ENCODE measurements at regions not wholly inside any gene's neighbourhood (a gene's known extent, or its start where the extent isn't known, plus 50 kb on each side); places are given as distances from the start of the nearest gene placed in this dataset.
"Not testable (repeated sequence)": the region's sequence is repeated elsewhere in the genome, so short reads cannot be mapped to it uniquely, and the experiment has no call there.

- Mint-ChIP-seq H3K4me3 (no peak overlapping the region), H3K36me3 (peaks cover 2% of the 10 kb centered on the region), H3K27me3 (peaks cover 8% of the 10 kb centered on the region), H3K4me1 (no peaks in the 10 kb centered on the region), H3K9me3 (no peaks in the 10 kb centered on the region), H3K27ac (no peak overlapping the region)
Observed at GRCh38 chr10:93221521-93221920, 147.8 kb downstream of the CYP26A1 start.

- H3K4me3 Mint-ChIP-seq = no peak overlapping the region
- peaks cover 2% of the 10 kb centered on the region for H3K27me3 Mint-ChIP-seq
- H3K27ac Mint-ChIP-seq = no peak overlapping the region
- no peaks in the 10 kb centered on the region for H3K4me1 Mint-ChIP-seq
- H3K36me3 Mint-ChIP-seq = no peaks in the 10 kb centered on the region
- H3K9me3 Mint-ChIP-seq = no peaks in the 10 kb centered on the region
Observed at GRCh38 chr10:93222211-93222754, 148.6 kb downstream of the CYP26A1 start.

- no peak overlapping the region for H3K27ac Mint-ChIP-seq
- H3K9me3 Mint-ChIP-seq = no peaks in the 10 kb centered on the region
- H3K4me1 Mint-ChIP-seq = no peaks in the 10 kb centered on the region
- no peaks in the 10 kb centered on the region for H3K36me3 Mint-ChIP-seq
- H3K27me3 Mint-ChIP-seq = peaks cover 2% of the 10 kb centered on the region
- no peak overlapping the region for H3K4me3 Mint-ChIP-seq
Observed at GRCh38 chr10:93222876-93223275, 149.2 kb downstream of the CYP26A1 start.

- H3K4me1 Mint-ChIP-seq = no peaks in the 10 kb centered on the region
- peaks cover 2% of the 10 kb centered on the region for H3K27me3 Mint-ChIP-seq
- H3K36me3 Mint-ChIP-seq = no peaks in the 10 kb centered on the region
- no peak overlapping the region for H3K4me3 Mint-ChIP-seq
- H3K27ac Mint-ChIP-seq = no peak overlapping the region
- H3K9me3 Mint-ChIP-seq = no peaks in the 10 kb centered on the region
Observed at GRCh38 chr10:93223336-93223735, 149.6 kb downstream of the CYP26A1 start.

- no peak overlapping the region for H3K4me3 Mint-ChIP-seq
- H3K27me3 Mint-ChIP-seq = peaks cover 2% of the 10 kb centered on the region
Observed at GRCh38 chr10:93224005-93224779, 150.5 kb downstream of the CYP26A1 start.

GRCh38 chr10:93225938-93226337 lies 152.2 kb downstream of the CYP26A1 start:
- H3K27me3 Mint-ChIP-seq = peaks cover 2% of the 10 kb centered on the region
- H3K27ac Mint-ChIP-seq = no peak overlapping the region
- no peaks in the 10 kb centered on the region for H3K4me1 Mint-ChIP-seq
- H3K36me3 Mint-ChIP-seq = no peaks in the 10 kb centered on the region
- H3K9me3 Mint-ChIP-seq = no peaks in the 10 kb centered on the region
- no peak overlapping the region for H3K4me3 Mint-ChIP-seq

More at GRCh38 chr10:93224005-93224779, 150.5 kb downstream of the CYP26A1 start:
- Mint-ChIP-seq H3K4me1 (no peaks in the 10 kb centered on the region), H3K9me3 (no peaks in the 10 kb centered on the region), H3K27ac (no peak overlapping the region), H3K36me3 (no peaks in the 10 kb centered on the region)

GRCh38 chr10:93226619-93227018 lies 152.9 kb downstream of the CYP26A1 start:
- H3K27me3 Mint-ChIP-seq = peaks cover 2% of the 10 kb centered on the region
- no peaks in the 10 kb centered on the region for H3K4me1 Mint-ChIP-seq
- H3K9me3 Mint-ChIP-seq = no peaks in the 10 kb centered on the region
- no peak overlapping the region for H3K27ac Mint-ChIP-seq
- no peaks in the 10 kb centered on the region for H3K36me3 Mint-ChIP-seq
- no peak overlapping the region for H3K4me3 Mint-ChIP-seq

GRCh38 chr10:93230596-93230995 lies 156.9 kb downstream of the CYP26A1 start:
- H3K4me3 Mint-ChIP-seq, H3K27ac Mint-ChIP-seq, H3K4me1 Mint-ChIP-seq, H3K27me3 Mint-ChIP-seq, H3K9me3 Mint-ChIP-seq, H3K36me3 Mint-ChIP-seq: not testable (repeated sequence)

GRCh38 chr10:93232159-93232558 lies 158.5 kb downstream of the CYP26A1 start:
- not testable (repeated sequence) for H3K36me3 Mint-ChIP-seq, H3K4me1 Mint-ChIP-seq, H3K27me3 Mint-ChIP-seq, H3K9me3 Mint-ChIP-seq, H3K4me3 Mint-ChIP-seq, H3K27ac Mint-ChIP-seq

GRCh38 chr10:93234940-93235339 lies 161.2 kb downstream of the CYP26A1 start:
- H3K36me3 Mint-ChIP-seq, H3K27me3 Mint-ChIP-seq, H3K4me3 Mint-ChIP-seq, H3K27ac Mint-ChIP-seq, H3K9me3 Mint-ChIP-seq, H3K4me1 Mint-ChIP-seq: not testable (repeated sequence)

GRCh38 chr10:93235686-93236085 lies 162.0 kb downstream of the CYP26A1 start:
- no peaks in the 10 kb centered on the region for H3K9me3 Mint-ChIP-seq
- H3K27ac Mint-ChIP-seq = no peak overlapping the region
- H3K4me3 Mint-ChIP-seq = no peak overlapping the region
- H3K4me1 Mint-ChIP-seq = peaks cover 0 to 2% (median 0%) of the 10 kb centered on the region in 3 donors
- H3K36me3 Mint-ChIP-seq = peaks cover 4% of the 10 kb centered on the region
- H3K27me3 Mint-ChIP-seq = peaks cover 2% of the 10 kb centered on the region

GRCh38 chr10:93236393-93237040 lies 162.8 kb downstream of the CYP26A1 start:
- H3K27me3 Mint-ChIP-seq = peaks cover 2% of the 10 kb centered on the region
- H3K27ac Mint-ChIP-seq = no peak overlapping the region
- no peaks in the 10 kb centered on the region for H3K9me3 Mint-ChIP-seq
- H3K4me1 Mint-ChIP-seq = peaks cover 0 to 2% (median 0%) of the 10 kb centered on the region in 3 donors
- peaks cover 4% of the 10 kb centered on the region for H3K36me3 Mint-ChIP-seq
- no peak overlapping the region for H3K4me3 Mint-ChIP-seq

- Mint-ChIP-seq H3K27me3 (peaks cover 4% of the 10 kb centered on the region), H3K9me3 (no peaks in the 10 kb centered on the region), H3K4me1 (no peaks in the 10 kb centered on the region), H3K4me3 (no peak overlapping the region), H3K27ac (no peak overlapping the region), H3K36me3 (peaks cover 2% of the 10 kb centered on the region)
Observed at GRCh38 chr10:93245147-93245546, 171.5 kb downstream of the CYP26A1 start.

- Mint-ChIP-seq H3K4me3 (no peak overlapping the region), H3K36me3 (peaks cover 2% of the 10 kb centered on the region), H3K4me1 (no peaks in the 10 kb centered on the region), H3K27ac (no peak overlapping the region), H3K9me3 (peaks cover 0 to 1% (median 0%) of the 10 kb centered on the region in 3 donors), H3K27me3 (peaks cover 4% of the 10 kb centered on the region)
Observed at GRCh38 chr10:93245779-93246178, 172.1 kb downstream of the CYP26A1 start.

GRCh38 chr10:93248583-93249227 lies 175.0 kb downstream of the CYP26A1 start:
- no peak overlapping the region for H3K27ac Mint-ChIP-seq
- H3K27me3 Mint-ChIP-seq = peaks cover 4% of the 10 kb centered on the region
- no peak overlapping the region for H3K4me3 Mint-ChIP-seq
- peaks cover 2% of the 10 kb centered on the region for H3K36me3 Mint-ChIP-seq
- peaks cover 0 to 2% (median 0%) of the 10 kb centered on the region in 3 donors for H3K9me3 Mint-ChIP-seq
- no peaks in the 10 kb centered on the region for H3K4me1 Mint-ChIP-seq
